GM23338 (cell line): ENCODE measurements at regions not wholly inside any gene's neighbourhood (a gene's known extent, or its start where the extent isn't known, plus 50 kb on each side); places are given as distances from the start of the nearest gene placed in this dataset.

Experiments used
- CREB1 ChIP-seq: fragments of 250-450 bp; sonication (Bioruptor Pico); IDR thresholded peaks from 2 replicates; pipeline ENCODE4 v1.5.0; 2020; ENCODE audit warnings: low read depth, mild to moderate bottlenecking, moderate library complexity
- ETS1 ChIP-seq: IDR thresholded peaks from 2 replicates; pipeline ENCODE4 v1.6.1; 2016; ENCODE audit warnings: antibody characterized with exemption
- EZH2 ChIP-seq: fragments of 200-600 bp; sonication (generic); IDR thresholded peaks from one replicate; pipeline ENCODE4 v1.8.0; 2017; ENCODE audit warnings: antibody characterized with exemption, mild to moderate bottlenecking, low read depth; ENCODE audit not compliant: unreplicated experiment
- EZH2phosphoT487 ChIP-seq: fragments of 200-600 bp; sonication (generic); IDR thresholded peaks from one replicate; pipeline ENCODE4 v1.8.1; 2018; ENCODE audit warnings: antibody characterized with exemption; ENCODE audit not compliant: unreplicated experiment
- JUNB ChIP-seq: IDR thresholded peaks from one replicate; pipeline ENCODE4 v1.6.1; 2016; ENCODE audit warnings: antibody characterized with exemption; ENCODE audit not compliant: unreplicated experiment
- POLR2AphosphoS5 ChIP-seq: IDR thresholded peaks from 2 replicates; pipeline ENCODE4 v1.6.1; 2016; ENCODE audit warnings: antibody characterized with exemption, low read depth
- REST ChIP-seq: IDR thresholded peaks from one replicate; pipeline ENCODE4 v1.6.1; 2018; ENCODE audit warnings: antibody characterized with exemption; ENCODE audit not compliant: unreplicated experiment
- ZNF331 ChIP-seq: fragments of 250-450 bp; sonication (Bioruptor Pico); IDR thresholded peaks from 2 replicates; pipeline ENCODE4 v1.5.0; 2020; ENCODE audit warnings: low read depth, mild to moderate bottlenecking, moderate library complexity
- TF ChIP-seq, protein P1 (sequence below), 2 experiments: fragments of 200-600 bp in 1 of 2; sonication (generic) in 1 of 2; conservative IDR thresholded peaks; 2 replicates each; pipeline versions ENCODE4 v1.5.1 to v1.6.1; 2016 to 2017; ENCODE audit warnings: antibody characterized with exemption in 2 of 2, low read depth in 2 of 2, mild to moderate bottlenecking in 2 of 2, moderate library complexity in 1 of 2
- TF ChIP-seq, protein P2 (sequence below): fragments of 250-450 bp; sonication (Bioruptor Pico); IDR thresholded peaks from 2 replicates; pipeline ENCODE4 v1.5.0; 2020; ENCODE audit warnings: mild to moderate bottlenecking, moderate library complexity

DNA sequence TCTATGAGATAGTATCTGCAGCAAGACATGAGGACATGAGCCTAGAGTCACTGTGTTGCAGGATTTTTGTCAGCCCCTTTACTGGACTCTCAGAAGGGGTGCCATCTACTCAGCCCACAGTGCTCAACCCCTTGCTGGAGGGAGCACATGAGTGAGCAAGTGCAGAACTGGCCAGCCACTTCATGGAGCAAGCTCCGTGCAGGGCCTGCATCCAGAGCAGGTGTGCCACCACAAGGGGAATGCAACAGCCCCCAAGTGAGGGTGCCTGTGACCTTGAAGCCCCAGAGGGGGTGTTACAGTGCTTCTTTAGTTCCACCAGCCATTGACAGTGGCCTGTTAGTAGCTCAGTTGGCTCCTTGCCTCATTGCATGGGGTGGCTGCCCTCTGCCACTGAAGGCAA is 649.7 kb downstream of the PLPP3 start:
- TF ChIP-seq ETS1 (no peak), POLR2AphosphoS5 (no peak), REST (no peak), CREB1 (no peak), EZH2 (no peak), ZNF331 (CRISPR knock-in tag) (no peak), EZH2phosphoT487 (no peak), JUNB (no peak)
- TF ChIP-seq, protein P1, sequence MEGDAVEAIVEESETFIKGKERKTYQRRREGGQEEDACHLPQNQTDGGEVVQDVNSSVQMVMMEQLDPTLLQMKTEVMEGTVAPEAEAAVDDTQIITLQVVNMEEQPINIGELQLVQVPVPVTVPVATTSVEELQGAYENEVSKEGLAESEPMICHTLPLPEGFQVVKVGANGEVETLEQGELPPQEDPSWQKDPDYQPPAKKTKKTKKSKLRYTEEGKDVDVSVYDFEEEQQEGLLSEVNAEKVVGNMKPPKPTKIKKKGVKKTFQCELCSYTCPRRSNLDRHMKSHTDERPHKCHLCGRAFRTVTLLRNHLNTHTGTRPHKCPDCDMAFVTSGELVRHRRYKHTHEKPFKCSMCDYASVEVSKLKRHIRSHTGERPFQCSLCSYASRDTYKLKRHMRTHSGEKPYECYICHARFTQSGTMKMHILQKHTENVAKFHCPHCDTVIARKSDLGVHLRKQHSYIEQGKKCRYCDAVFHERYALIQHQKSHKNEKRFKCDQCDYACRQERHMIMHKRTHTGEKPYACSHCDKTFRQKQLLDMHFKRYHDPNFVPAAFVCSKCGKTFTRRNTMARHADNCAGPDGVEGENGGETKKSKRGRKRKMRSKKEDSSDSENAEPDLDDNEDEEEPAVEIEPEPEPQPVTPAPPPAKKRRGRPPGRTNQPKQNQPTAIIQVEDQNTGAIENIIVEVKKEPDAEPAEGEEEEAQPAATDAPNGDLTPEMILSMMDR (conservative IDR thresholded peaks at IDR 0.05; ENCODE audit: low read depth in 2 of 2) = no peak
- TF ChIP-seq, protein P2, sequence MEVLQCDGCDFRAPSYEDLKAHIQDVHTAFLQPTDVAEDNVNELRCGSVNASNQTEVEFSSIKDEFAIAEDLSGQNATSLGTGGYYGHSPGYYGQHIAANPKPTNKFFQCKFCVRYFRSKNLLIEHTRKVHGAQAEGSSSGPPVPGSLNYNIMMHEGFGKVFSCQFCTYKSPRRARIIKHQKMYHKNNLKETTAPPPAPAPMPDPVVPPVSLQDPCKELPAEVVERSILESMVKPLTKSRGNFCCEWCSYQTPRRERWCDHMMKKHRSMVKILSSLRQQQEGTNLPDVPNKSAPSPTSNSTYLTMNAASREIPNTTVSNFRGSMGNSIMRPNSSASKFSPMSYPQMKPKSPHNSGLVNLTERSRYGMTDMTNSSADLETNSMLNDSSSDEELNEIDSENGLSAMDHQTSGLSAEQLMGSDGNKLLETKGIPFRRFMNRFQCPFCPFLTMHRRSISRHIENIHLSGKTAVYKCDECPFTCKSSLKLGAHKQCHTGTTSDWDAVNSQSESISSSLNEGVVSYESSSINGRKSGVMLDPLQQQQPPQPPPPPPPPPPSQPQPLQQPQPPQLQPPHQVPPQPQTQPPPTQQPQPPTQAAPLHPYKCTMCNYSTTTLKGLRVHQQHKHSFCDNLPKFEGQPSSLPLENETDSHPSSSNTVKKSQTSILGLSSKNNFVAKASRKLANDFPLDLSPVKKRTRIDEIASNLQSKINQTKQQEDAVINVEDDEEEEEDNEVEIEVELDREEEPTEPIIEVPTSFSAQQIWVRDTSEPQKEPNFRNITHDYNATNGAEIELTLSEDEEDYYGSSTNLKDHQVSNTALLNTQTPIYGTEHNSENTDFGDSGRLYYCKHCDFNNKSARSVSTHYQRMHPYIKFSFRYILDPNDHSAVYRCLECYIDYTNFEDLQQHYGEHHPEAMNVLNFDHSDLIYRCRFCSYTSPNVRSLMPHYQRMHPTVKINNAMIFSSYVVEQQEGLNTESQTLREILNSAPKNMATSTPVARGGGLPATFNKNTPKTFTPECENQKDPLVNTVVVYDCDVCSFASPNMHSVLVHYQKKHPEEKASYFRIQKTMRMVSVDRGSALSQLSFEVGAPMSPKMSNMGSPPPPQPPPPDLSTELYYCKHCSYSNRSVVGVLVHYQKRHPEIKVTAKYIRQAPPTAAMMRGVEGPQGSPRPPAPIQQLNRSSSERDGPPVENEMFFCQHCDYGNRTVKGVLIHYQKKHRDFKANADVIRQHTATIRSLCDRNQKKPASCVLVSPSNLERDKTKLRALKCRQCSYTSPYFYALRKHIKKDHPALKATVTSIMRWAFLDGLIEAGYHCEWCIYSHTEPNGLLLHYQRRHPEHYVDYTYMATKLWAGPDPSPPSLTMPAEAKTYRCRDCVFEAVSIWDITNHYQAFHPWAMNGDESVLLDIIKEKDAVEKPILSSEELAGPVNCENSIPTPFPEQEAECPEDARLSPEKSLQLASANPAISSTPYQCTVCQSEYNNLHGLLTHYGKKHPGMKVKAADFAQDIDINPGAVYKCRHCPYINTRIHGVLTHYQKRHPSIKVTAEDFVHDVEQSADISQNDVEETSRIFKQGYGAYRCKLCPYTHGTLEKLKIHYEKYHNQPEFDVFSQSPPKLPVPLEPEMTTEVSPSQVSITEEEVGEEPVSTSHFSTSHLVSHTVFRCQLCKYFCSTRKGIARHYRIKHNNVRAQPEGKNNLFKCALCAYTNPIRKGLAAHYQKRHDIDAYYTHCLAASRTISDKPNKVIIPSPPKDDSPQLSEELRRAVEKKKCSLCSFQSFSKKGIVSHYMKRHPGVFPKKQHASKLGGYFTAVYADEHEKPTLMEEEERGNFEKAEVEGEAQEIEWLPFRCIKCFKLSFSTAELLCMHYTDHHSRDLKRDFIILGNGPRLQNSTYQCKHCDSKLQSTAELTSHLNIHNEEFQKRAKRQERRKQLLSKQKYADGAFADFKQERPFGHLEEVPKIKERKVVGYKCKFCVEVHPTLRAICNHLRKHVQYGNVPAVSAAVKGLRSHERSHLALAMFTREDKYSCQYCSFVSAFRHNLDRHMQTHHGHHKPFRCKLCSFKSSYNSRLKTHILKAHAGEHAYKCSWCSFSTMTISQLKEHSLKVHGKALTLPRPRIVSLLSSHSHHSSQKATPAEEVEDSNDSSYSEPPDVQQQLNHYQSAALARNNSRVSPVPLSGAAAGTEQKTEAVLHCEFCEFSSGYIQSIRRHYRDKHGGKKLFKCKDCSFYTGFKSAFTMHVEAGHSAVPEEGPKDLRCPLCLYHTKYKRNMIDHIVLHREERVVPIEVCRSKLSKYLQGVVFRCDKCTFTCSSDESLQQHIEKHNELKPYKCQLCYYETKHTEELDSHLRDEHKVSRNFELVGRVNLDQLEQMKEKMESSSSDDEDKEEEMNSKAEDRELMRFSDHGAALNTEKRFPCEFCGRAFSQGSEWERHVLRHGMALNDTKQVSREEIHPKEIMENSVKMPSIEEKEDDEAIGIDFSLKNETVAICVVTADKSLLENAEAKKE (CRISPR knock-in tag) = no peak
